HG03442 (cell line): ENCODE measurements at regions not wholly inside any gene's neighbourhood (a gene's known extent, or its start where the extent isn't known, plus 50 kb on each side); places are given as distances from the start of the nearest gene placed in this dataset.
"Not testable (repeated sequence)": the region's sequence is repeated elsewhere in the genome, so short reads cannot be mapped to it uniquely, and the experiment has no call there.

ENCODE experiments used
- ATAC-seq: cut with Tn5 transposase; IDR thresholded peaks from one replicate; pipeline ENCODE4 v1.9.1; 2021; ENCODE audit warnings: mild to moderate bottlenecking, moderate library complexity; ENCODE audit not compliant: unreplicated experiment

DNA sequence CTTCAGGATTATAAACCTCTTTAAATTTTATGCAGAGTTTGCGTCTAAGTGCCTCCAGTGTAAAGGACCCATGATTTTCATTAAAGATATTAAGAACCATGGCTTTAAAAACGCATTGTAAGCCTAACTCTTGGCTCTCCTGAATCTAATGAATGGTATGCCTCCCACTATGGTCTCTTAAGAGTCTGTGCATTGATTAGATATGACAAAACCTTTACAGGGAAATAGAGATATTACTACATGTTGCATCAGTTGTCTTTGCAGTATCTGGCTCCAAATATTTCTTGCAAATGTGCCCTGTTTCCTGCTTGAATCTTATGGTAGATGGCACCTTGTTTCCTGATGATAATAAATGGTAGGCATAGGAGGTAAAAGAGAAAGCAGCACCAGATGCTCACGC, 189.3 kb upstream of the FSHR start:
- no peak for ATAC-seq

DNA sequence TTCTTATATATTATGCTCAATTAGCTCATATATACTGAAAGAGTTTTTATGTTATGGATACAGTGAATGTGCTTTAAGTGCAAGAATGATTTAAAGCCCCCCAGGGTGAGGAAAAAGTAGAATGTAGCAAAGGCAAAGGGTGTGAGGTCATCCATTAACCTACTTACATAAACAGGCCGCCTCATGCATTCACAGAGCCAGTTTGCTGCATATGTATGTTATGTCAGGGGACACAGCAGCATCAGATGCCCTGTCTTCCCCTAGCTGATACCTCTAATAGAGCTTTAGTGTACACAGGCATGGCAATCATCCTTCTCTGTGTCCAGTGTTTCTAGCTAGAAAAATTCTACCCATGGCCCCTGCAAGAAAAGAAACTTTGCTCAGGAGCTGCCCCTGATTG, 187.8 kb upstream of the FSHR start:
- no peak for ATAC-seq

DNA sequence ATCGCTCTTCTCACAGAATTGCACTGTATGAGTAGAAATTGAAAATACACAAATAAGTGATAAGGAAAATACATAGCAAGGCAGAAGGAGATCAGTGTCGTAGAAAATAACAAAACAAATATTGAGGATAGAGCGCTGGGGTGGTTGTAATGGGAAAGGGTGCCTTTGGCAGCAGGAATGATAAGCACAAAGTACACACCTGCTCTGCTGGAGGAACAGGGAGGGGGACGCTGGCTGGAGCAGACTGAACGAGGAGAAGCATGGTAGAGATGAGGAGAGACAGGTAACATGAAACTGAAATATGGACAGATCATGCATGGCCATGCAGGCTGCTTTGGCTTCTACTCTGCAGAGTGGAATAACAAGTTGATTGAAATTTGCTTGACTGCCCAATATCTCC, 181.2 kb upstream of the FSHR start:
- ATAC-seq: no peak

DNA sequence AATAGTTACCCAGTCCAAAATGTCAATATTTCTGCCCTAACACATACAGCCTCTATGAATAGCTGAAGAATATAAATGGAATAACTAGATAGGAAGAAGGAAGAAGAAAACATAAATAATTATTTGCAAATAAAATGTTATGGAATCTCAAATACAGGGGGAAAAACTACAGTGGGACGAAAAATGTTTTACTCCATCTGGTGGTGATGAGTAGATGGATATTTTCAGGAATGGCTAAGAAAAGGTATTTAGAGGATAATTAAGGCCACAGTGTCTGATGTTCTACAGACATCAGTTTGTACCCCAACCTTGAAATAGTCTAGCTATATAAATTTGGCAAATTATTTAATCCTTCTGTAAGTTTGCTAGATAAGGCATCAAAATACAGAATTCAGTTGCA, 178.1 kb upstream of the FSHR start:
- no peak for ATAC-seq

DNA sequence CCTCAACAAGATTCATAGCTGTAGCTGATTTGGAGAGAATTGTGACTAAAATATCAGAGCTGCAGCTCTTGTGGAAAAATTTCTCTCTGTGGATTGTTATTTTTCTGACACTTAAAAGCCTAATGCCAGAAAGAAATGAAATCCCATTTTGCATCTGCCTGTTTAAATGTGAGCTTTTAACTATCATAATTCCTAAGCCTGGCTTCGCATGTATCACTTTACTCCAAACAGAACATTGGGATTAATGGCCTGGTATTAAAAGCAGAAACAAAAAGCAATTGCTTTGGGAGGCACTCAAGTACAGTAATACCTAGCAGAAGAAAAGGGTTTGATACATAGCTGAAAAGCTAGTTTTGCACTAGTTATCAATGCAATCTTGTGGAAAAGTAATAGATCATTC, 164.2 kb upstream of the FSHR start:
- no peak for ATAC-seq

DNA sequence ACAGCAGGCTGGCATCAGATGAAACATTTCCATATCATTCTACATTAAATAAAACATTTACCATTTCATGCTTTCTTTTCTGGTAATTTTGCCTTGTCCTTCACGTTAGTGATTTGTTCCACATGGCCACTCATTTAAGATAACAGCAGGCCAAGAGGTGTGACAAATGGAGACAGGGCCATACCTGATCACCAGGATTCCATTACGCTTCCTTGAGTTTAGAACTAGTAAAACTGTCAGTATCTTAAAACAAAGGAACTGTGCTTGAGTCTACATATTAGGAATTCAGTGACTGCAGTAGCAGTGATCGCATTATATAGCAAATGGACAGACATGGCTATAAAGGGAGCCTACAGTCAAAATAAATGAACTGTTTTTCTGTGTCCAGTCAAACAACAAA, 155.1 kb upstream of the FSHR start:
- no peak for ATAC-seq

DNA sequence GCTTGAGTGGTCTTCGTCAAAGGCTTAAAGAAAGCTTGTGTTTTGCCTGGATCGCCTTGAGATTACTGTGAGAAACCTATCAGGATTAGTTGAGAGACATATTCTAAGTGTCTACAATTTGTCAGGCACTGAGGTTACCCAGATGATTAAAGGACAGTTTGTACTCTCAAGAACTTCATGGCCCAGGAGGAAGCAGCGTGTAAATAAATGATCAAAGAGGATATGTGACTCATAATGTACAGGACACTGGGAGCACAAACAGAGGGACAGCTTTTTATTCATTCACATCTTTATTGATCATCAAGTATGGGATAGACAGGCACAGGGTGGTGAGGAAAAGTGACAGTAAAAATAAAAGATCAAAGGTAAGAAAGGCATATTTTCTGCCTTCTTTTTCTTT, 152.6 kb upstream of the FSHR start:
- ATAC-seq: no peak

DNA sequence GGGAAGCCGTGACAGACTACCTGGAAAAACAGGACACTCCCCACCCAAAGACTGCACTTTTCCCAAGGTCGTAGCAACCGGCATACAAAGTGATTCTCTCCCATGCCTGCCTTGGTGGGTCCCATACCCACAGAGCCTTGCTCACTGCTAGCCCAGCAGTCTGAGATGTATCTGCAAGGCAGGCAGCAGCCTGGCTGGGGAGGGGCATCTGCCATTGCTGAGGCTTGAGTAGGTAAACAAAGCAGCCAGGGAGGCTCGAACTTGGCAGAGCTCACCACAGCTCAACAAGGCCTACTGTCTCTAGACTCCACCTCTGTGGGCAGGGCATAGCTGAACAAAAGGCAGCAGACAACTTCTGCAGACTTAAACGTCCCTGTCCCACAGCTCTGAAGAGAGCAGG, 144.4 kb upstream of the FSHR start:
- not testable (repeated sequence) for ATAC-seq

DNA sequence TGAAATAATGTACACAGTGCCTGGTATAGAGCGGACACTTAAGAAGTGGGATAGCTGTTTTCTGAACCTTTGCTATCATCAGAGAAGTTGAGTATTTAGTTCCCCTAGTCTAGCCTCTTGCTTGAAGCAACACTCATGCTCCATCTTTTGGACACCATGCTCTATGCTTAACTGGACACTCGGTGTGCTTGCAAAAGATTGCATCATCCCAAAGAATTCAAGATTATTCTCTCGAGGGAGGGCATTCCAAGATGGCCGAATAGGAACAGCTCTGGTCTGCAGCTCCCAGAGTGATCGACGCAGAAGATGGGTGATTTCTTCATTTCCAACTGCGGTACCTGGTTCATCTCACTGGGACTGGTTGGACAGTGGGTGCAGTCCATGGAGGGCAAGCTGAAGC, 143.9 kb upstream of the FSHR start:
- ATAC-seq: no peak

DNA sequence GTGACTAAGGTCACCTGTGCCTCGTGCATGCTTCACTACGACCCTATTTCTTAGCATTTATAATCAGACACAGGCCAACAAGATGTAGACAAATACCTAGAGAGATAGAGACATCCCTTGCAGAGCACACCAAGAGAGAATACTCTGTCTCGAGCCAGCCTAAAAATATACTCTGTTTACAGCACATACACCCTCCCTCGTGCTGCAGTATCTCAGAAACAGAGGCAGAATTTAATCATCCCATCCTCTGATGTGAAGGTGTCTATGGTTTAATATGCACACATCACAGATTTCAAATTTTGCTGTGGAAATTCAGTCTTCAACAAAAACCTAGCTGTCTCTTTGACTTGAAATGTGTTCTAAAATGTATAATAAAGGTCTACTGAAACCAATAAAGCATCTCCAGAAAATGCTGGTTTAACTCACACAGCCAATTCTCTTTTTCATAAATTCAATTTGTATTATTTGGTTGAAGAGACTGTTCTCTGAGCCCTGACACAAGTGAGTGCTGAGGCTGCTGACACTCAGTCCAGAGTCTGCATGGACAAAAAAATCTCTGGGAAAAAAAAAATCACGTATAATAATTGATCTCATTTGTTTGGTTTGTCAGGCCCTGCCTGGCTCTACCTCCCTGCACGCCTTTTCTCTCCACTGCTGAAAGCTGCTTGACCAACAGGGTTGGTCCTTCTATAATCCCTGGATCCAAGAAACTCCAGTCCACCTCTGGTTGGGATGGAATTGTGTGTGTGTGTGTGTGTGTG, 142.0 kb upstream of the FSHR start:
- no peak for ATAC-seq

DNA sequence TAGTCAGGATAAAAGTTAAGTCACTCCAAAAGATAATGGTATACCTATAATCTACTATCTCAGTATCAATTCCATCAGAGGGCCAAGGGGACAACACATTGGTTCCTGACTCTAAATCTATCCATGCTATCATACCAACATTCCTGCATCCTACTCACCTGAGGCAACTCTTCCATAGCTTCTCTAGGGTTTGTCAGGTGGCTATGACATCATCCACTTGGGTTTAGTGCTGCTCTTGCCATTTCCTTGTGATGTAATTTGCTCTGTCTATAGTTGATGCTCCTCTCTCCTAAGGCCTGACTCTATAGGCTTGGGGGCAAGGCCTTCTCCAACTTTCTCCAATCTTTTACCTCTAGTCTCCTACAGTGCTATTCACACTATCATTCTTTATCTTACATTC, 139.9 kb upstream of the FSHR start:
- no peak for ATAC-seq

DNA sequence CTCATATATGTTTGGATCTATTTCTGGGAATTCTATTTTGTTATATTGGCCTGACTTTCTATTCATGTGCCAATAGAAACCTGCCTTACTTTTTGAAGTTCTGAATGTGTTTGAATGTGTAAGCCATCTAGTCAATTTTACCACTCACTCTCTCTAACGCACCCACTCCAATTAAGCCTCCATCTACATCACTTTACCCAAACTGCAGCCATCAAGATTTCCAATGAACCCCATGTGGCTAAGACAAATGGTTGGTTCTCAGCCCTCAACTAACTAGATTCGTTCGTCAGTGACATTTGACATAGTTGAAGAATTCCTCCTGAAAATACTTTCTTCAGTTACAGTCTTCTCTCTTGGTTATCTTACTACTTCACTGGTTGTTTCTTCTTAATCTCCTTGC, 137.3 kb upstream of the FSHR start:
- ATAC-seq: no peak

DNA sequence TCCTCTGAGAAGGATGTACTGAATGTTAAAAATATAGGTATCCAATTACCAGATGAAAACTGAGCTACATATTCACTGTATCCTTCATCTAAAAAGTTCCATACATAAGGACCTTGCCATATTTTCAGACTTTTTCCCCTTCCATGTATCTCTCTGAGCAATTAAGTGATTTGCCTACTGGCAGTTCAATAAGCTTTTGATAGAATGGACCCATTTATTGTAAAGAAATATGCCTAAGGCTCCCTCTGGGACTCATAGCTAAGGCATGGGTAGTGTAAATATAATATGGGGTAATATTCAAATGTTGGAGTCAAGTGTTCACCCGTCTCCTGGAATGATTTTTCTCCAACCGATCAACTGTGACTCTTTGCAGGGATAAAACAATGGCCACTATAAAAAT, 135.4 kb upstream of the FSHR start:
- no peak for ATAC-seq

DNA sequence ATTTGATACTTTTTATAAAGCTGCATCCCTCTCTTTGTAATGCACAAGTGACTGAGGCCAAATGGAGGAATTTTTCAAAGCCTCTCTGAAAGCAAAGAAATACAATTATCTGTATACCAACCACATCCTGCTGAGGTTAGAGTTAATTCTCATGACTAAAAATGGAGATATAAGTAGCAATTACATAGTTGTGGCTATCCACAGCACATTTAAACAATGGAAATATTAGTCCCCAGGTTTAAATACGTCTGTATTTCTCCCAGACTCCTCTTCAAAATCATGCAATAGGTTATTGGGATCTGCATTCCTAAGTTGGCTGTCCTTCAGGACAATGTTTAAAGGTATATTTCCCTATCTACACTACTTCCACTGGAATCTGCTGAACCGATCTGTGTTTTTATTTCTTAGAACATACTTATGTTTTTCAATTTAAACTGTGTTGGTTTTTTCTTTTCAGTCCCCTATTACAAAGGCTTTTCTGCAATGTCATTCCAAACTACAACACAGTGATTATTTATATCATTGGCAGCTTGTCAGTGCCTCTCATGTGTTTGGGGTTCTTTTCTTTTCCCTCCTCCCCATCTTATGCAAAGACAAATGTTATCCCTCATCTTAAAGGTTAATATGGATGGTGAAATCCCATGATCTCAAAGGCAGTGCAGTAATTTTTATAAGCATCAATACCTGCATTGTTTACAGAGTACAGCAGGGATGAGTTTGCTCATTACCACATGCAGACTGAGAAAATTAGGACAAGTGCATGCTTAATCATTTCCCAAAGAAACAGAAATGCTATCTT, 134.8 kb upstream of the FSHR start:
- no peak for ATAC-seq

DNA sequence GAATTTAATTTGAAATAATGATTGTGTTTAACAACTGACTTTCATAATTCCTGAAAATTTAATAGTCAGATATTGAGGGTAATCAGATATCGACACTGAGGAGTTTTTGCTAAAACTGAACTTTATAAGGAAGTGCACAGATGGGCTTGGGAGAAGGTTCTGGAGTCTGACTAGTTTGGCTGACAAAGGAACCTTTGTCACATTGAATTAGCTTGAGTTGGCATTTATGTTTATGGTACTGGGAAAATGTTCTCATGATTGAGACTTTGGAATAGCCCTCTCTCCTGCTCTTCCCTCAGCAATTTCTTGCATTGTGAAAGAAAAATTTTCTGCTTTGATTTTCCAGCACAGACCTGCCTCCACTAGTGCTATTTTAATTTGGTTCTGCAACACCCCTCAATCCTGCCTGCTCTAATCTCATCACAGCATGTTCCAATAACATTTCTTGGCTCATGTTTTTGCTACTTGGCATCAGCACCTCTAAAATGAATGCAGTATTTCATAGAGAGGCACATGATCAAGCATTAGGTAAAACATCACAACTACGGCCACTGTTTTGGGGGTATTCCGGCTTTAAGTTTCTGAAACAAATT, 133.9 kb upstream of the FSHR start:
- no peak for ATAC-seq

DNA sequence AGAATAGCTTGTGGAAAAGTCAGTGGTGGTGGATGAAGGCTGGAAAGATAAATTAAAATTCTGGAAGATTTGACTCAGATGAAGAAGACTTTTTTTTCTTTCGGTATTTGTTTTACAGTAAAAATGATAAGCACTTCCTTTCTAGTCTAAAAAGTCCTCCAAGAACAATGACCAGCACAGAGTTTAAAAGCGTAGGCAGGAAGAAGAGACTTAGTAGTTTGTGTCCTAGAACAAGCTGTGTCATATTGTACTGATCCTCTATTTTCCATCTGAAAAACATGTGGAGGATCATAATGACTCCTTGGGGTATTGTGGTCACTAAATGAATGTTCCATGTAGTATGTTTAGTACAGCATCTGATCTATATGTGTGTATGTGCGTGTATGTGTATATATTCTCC, 132.4 kb upstream of the FSHR start:
- no peak for ATAC-seq

DNA sequence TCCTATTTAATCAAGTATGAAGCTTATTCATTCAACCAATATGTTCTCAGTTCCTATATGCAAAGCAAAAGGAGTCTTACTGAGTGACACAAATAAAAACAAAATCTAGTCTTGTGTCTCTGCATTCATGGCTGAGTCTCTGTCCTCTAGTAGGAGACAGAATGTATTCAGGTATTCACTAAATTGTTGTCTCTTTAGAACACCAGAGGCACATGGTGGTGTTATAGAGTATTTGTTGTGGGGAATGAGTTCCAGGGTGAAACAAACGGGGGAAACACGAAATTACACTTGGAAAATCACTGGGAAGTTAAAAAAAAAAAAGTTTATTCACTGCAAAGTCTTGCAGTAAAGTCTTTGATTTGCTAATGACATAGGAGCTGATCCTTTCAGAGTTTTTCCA, 131.7 kb upstream of the FSHR start:
- ATAC-seq: no peak

DNA sequence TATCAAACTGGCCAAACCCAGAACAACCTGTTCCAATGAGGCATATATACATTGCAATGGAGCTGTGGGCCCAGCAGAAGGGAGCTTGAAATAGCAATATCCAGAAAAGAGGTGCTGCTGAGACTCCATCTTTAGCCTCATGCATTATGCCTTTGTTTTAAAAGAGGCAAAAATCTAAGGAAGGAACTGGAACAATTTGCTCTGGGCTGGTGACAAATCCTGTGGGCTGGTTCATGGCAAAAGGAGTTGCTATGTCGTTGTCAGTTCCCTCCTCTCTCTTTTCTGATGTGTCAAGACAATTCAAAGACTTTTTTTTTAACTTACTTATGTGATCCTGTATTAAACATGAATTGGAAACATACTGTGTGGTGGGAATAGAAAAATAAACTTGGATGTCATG, 124.2 kb upstream of the FSHR start:
- ATAC-seq: no peak

DNA sequence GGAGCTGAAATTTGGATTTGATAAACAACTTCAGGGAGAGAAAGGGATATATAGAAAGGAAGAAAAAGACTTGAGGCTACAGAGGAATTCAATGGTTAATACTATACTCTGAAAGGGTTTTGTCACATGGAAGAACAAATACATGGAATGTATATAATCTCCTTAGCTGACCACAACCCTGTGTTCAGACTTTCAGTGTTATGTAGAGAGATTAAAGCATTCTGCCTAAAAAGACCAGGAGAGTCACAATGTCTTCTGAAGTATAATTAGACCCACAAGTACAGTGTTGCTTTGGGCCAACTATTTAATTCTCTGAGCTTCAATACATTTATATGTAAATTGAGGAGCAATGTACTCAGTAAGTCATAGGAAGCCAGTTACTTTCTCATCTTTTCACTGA, 123.8 kb upstream of the FSHR start:
- no peak for ATAC-seq

DNA sequence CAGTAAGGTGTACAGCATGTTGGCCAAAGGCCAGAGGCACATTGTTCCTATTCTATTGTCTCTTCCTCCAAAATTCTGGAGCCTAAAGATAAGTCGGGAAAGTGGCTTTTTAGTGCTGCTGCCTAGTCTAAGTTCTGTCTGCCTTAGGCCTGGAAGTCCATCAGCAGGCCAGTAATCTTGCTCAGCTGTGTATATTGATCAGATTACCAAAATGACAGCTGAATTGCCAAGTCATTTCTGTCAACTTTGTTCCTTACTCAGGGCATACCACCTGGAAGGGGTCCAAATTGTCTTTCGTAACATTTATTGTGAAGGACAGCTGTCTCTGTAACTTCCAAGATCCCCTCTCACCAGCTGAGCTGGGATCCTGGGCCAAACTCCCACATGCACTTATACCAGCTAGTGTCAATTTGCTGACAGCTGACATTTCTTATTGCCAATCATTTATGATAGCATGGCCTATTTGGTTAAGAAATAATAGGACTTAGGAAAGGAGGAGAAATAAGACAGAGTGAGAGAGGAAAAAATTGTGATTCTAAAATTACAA, 116.8 kb upstream of the FSHR start:
- ATAC-seq: no peak

DNA sequence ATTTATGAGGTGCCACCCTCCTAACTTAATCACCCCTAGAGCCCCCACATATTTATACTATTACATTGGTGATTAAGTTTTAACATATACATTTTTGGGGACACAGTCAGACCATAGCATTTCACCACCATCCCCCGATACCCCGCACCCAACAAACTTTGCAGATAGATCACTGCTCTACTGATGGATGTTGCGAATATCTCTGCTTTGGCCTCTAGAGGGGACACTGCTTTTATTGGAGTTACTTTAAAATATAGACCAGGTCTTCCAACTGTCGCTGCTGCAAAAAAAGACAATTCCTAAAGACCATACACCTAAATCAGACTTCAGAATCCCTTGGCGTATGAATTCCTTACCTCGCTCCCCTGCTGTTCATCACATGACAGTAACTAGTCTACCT, 115.8 kb upstream of the FSHR start:
- no peak for ATAC-seq

DNA sequence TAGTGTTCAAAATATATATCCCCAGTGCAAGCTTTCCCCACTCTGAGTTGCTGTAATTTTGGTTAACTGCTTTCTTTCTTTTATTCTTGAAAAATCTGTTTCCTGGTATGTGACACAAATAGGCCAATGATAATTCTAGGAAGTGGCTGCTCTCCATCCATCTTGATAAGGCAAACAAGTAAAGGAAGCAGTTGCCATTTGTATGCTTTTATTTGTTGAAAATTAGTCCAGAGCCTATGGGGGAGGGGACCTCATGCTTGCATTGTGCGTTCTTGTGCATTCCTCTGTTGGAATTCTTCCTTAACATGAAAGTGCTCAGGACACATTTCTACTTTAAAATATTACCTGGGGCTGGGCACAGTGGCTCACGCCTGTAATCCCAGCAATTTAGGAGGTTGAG, 111.2 kb upstream of the FSHR start:
- ATAC-seq: no peak
